HG02678 (cell line): ENCODE measurements at regions not wholly inside any gene's neighbourhood (a gene's known extent, or its start where the extent isn't known, plus 50 kb on each side); places are given as distances from the start of the nearest gene placed in this dataset.

Source experiments
- ATAC-seq: cut with Tn5 transposase; IDR thresholded peaks from one replicate; pipeline ENCODE4 v1.9.1; 2021; ENCODE audit warnings: mild to moderate bottlenecking, moderate library complexity; ENCODE audit not compliant: unreplicated experiment

GRCh38 chr4:38536716-38537115 is 127.3 kb upstream of the KLF3 start:
- ATAC-seq: no peak

- no peak for ATAC-seq
These were observed 126.3 kb upstream of the KLF3 start for GRCh38 chr4:38537666-38538065.

- ATAC-seq: no peak
These were observed 125.5 kb upstream of the KLF3 start for GRCh38 chr4:38538517-38538916.

- ATAC-seq: no peak
These were observed 124.5 kb upstream of the KLF3 start for GRCh38 chr4:38539501-38539900.

- ATAC-seq: no peak
These were observed 116.9 kb upstream of the KLF3 start for GRCh38 chr4:38547052-38547451.

GRCh38 chr4:38548256-38548655 is 115.7 kb upstream of the KLF3 start:
- ATAC-seq: no peak

- ATAC-seq: no peak
These were observed 104.6 kb upstream of the KLF3 start for GRCh38 chr4:38559374-38559773.

GRCh38 chr4:38560340-38560739 is 103.7 kb upstream of the KLF3 start:
- no peak for ATAC-seq

GRCh38 chr4:38560768-38561558 is 103.0 kb upstream of the KLF3 start:
- peak; percentile 93 for ATAC-seq

GRCh38 chr4:38562751-38563198 is 101.2 kb upstream of the KLF3 start:
- no peak for ATAC-seq

GRCh38 chr4:38563707-38564495 is 100.1 kb upstream of the KLF3 start:
- ATAC-seq: no peak

GRCh38 chr4:38565271-38566199 is 98.5 kb upstream of the KLF3 start:
- ATAC-seq: no peak

- ATAC-seq: no peak
These were observed 97.1 kb upstream of the KLF3 start for GRCh38 chr4:38566806-38567398.

- ATAC-seq: no peak
These were observed 96.5 kb upstream of the KLF3 start for GRCh38 chr4:38567457-38567856.

- ATAC-seq: no peak
These were observed 95.2 kb upstream of the KLF3 start for GRCh38 chr4:38568768-38569167.

GRCh38 chr4:38570647-38571276 is 93.2 kb upstream of the KLF3 start:
- no peak for ATAC-seq

- ATAC-seq: no peak
These were observed 91.2 kb upstream of the KLF3 start for GRCh38 chr4:38572793-38573192.

GRCh38 chr4:38574559-38575333 is 89.3 kb upstream of the KLF3 start:
- ATAC-seq: no peak

- ATAC-seq: no peak
These were observed 87.2 kb upstream of the KLF3 start for GRCh38 chr4:38576767-38577166.
